HG02938 (cell line): ENCODE measurements at regions not wholly inside any gene's neighbourhood (a gene's known extent, or its start where the extent isn't known, plus 50 kb on each side); places are given as distances from the start of the nearest gene placed in this dataset.
"Not testable (repeated sequence)": the region's sequence is repeated elsewhere in the genome, so short reads cannot be mapped to it uniquely, and the experiment has no call there.

Source experiments
- ATAC-seq: cut with Tn5 transposase; IDR thresholded peaks from one replicate; pipeline ENCODE4 v1.9.1; 2021; ENCODE audit warnings: mild to moderate bottlenecking, moderate library complexity; ENCODE audit not compliant: unreplicated experiment

DNA sequence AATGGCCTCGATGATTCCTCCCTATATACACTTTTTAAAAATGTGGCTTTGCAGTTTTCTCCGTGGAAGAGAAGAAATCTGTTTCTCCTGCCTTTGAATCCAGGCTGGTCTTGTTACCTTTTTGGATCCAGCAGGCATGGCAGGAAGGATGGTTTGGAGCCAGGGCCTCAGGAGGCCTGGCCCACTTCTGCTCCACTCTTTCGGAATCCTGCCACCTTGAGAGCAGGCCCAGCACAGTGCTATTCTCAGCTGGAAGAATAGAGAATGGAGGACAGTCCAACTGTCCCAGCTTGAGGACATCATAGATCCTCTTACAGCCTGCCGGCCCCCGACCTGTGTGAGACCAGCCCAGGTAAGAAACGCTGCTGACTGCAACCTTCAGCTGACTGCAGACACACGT is 421.5 kb downstream of the FUT8 start:
- ATAC-seq: no peak

GRCh38 chr14:65834812-65835211 is 422.3 kb downstream of the FUT8 start:
- ATAC-seq: no peak

DNA sequence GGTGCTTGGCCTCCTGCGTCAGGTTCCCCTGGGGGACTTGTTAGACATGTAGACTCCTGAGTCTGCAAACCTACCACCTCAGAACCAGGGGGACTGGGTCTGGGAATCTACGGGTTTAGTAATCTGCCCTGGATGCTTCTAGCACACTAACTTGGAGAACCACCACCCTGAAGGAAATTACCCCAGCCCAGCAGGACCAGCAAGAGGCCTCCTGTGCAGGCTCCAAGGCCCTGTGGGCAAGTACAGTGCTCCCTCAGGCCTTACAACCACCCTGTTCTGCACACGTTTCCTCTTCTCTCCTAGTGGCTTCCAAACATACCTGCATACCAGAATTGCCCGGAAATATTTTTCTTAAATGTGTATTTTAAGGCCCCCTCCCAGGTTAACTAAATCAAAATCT is 423.0 kb downstream of the FUT8 start:
- no peak for ATAC-seq

GRCh38 chr14:65838565-65838964 is 426.0 kb downstream of the FUT8 start:
- ATAC-seq: no peak

GRCh38 chr14:65840118-65840751 is 427.7 kb downstream of the FUT8 start:
- no peak for ATAC-seq

GRCh38 chr14:65840786-65841185 is 428.3 kb downstream of the FUT8 start:
- no peak for ATAC-seq

- ATAC-seq: peak; percentile 64
Measured at GRCh38 chr14:65846196-65846868, 433.8 kb downstream of the FUT8 start.

GRCh38 chr14:65847075-65847847 is 434.7 kb downstream of the FUT8 start:
- ATAC-seq: peak; percentile 77

DNA sequence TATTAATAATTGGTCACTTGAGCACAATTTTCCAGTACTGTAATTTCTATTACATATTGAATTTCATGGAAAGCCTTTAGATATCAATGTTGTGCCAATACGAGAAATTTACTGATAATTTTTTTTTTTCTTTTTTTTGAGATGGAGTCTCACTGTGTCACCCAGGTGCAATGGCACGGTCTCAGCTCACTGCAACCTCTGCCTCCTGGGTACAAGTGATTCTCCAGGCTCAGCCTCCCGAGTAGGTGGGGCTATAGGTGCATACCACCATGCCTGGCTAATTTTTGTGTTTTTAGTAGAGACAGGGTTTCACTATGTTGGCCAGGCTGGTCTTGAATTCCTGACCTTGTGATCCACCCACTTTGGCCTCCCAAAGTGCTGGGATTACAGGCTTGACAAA is 435.4 kb downstream of the FUT8 start:
- not testable (repeated sequence) for ATAC-seq

DNA sequence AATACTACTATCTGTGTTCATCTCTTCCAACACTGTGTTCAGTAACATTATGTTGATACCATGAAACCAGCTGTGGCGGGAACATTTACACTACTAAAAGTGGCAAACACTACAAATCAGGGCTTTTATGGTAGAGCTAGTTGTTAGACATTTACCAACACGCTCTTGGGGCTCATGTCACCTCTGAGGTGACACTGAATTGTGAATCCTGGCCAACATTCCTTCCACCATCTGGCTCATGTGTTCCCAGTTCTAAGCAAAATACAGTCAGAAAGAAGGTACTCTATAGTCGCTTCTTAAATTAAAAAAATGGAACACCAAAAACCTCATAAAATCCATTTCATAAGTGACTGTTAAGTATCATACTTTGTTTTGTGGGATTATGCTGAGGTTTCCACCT is 436.6 kb downstream of the FUT8 start:
- no peak for ATAC-seq

DNA sequence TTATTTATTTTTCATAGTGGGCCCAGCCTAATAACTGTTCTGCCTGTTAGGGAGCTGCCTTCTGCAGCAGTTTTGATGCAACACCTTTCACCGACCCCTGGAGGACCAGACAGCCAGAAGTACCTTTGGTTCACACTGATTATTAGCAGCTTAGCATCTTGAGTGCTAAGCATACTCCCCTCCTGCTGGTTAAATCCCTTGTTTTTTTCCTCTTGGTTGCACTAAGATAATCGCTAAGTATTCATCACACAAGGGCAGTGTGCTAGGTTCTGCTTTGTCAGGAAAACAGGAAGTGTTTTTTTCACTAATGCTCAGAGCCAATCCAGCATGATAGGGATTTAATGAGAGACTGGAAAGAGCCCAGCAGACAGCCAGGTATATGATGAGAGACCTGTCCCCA is 437.0 kb downstream of the FUT8 start:
- ATAC-seq: no peak

- ATAC-seq: no peak
Measured at GRCh38 chr14:65850429-65851135, 438.1 kb downstream of the FUT8 start.

DNA sequence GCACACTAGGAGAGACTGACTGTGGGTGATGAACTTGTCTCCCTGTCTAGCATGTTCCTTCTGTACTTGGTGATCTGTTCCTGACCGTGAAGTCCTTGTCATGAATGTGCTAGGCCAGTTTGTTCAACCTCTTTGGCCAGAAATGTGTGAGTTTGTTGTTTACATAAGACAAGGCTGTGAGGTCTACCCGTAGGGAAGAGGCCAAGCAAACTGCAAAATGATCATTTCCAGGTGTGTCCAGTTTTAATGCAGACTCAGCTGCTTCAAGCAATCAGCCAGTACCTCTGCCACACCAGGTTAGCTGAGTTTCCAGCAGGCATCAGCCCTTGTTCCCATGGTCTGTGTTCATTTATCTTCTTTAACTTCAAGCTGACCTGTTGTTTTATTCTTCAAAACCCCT is 440.2 kb downstream of the FUT8 start:
- no peak for ATAC-seq

GRCh38 chr14:65853407-65853955 is 441.0 kb downstream of the FUT8 start:
- ATAC-seq: no peak

- no peak for ATAC-seq
Measured at GRCh38 chr14:65854215-65854614, 441.7 kb downstream of the FUT8 start.

GRCh38 chr14:65860956-65861611 is 448.6 kb downstream of the FUT8 start:
- no peak for ATAC-seq

DNA sequence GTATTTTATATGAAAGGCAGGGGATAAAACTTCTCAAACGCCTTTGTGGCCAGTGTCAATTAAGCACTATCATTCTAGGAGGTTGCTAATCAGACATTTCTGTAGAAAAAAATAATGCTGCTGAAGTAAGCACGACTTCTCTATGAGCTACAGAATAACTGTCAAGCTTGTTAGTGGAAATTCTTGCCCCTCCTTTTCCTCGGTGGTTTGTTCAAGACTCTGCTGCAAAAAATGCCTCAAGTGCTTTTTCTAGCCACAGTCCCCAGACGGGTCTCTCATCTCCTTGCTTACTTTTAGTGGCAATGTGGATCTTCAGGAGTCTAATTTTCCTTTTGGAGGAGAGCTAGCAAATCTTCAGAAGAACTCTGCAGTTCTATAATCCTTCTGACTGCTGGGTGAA is 452.0 kb downstream of the FUT8 start:
- no peak for ATAC-seq

GRCh38 chr14:65864984-65865383 is 452.5 kb downstream of the FUT8 start:
- no peak for ATAC-seq

DNA sequence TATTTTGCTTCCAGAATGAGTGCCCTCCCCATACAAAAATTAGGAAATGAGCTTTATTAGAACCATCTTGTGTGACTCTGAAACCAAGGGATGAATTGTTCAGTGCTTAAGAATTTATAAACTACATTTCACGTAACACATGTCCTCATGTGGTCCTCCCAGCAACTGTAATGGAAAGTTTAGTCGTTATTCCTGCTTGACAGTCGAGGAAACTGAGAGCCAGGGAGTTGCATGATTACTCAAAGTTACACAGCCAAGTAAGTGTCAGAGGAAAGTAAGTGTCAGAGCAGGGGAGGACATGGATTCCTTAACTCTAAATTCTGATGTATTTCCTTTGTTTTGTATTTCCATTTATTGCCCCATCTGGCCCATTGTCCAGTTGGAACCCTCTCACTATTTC is 453.9 kb downstream of the FUT8 start:
- ATAC-seq: no peak

- no peak for ATAC-seq
Measured at GRCh38 chr14:65866886-65867285, 454.4 kb downstream of the FUT8 start.

- ATAC-seq: no peak
Measured at GRCh38 chr14:65867333-65867732, 454.8 kb downstream of the FUT8 start.
